ENCODE measurements at regions not wholly inside any gene's neighbourhood (a gene's known extent, or its start where the extent isn't known, plus 50 kb on each side); places are given as distances from the start of the nearest gene placed in this dataset.
"Not testable (repeated sequence)": the region's sequence is repeated elsewhere in the genome, so short reads cannot be mapped to it uniquely, and the experiment has no call there.

DNA sequence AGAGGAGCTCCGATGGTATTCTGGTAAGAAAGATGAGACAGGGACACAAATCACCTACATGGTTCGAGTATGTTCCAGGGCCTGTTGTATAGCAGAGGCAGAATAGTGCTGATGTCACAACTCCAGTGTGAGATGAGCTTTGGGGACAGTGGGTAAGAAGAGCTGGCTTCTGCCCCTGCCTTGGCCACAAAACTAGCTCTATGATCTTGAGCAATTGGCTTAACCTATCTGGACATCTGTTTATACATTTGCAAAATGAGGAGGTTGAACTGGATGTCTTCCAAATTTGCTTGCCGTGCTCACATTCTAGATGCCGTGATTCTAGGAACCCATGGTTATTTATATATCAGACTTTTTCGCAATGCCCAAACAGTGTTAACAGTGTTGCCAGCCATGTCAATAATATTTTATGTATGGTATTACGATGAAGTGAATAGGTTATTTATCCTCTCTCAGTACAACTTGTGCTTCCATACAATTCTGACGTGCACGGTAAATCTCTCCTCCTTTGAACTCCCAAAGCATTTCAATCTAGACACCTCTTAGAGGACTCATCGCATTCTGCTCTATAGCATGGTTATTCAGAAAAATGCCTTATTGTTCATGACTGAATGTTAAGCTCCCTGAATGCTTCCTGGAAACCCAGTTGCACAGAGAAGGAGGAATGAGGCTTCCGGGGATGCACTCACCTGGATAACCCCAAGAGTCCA lies 316.0 kb downstream of the FOXO1 start:
- no peak for DNase-seq

DNA sequence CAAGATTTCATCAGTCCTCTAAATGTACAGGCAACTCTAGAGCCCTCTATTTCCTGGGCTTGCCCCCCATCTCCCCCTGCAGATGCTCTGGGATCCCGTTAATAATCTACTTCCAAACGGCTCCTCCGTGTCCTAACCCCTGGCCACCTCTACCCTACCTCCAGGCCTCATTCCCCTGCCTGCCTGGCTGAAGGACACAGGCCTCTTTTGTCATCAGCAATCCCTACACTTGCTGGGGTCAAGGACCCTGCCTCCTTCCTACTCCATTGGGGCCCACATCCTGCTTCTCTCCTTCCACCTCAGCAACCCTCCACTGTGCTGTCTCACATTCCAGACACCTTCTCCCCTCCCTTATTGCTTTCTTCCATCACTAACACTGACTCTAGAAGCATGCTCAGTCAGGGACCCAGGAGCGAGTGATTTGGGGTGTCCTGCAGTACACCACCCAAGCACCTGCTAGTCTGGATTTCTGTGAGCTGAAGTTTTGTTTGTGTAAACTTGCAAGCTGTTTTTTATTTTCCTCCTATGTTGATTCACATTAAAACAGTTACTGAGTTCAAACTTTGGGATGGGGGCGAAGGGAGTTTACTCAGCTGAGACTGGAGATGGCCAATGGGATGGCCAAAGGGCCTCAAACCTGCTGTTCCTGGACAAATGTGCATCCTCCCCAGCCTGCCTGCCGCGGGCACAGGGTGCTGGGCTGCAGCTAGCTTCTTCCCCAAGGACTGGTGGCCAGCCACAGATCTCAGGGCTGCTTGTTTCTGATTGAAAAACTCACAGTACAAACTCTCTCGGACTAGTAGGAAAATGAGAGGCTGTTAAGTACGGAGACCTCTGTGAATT lies 314.7 kb downstream of the FOXO1 start:
- no peak for DNase-seq

DNA sequence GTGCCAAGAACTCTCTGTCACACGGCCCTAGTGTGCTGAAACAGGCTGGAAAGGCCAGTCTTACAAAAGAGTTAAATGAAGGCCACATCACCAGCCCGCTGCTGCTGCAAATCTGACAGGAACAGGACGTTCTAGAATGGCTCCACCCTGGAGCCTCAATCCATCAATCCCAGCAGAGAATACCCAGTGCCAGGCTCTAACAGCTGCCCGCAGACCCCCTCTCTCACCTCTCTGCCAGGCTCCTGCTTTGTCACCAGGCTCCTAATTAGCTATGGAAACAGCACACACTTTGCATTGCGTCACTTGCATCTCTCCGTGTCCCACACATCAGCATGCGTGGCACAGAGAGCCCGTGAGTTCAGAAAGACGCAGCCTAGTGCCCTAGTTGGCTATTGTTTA lies 314.1 kb downstream of the FOXO1 start:
- DNase-seq = no peak

DNA sequence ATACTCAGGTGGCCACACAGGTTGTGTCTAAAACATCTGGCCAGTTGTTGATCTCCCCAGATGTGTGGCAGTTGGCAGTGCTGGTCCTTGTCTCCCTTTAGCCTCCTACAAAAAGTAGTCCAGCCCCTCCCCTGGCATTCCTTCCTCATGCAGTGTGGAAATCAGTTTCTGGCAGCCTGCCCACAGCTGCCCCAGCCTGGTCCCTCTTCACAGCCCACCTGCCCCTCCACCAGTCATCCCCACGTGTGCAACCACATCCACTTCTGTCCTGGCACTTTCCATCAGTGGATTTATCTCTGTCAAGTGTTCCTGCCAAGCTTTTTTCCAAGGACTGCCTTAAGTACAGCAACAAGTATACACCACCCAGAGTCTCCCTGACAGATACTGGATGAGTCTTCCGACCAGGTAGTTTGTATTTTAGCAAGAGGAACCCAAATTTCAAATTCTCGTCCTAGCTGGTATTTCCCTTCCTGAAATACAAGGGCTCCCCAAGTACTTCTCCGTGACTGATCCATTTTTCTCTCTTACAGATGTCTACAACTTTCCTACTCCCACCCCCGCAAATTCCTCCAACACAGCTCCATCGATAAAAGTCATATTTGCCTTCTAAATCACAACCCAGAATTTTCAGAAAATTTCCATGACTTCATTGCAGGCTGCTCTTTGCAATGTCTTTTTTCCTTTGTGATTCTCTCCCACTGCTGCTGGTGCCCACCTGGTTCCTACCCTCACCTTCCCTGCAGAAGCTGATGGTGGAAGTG lies 313.5 kb downstream of the FOXO1 start:
- DNase-seq = no peak

DNA sequence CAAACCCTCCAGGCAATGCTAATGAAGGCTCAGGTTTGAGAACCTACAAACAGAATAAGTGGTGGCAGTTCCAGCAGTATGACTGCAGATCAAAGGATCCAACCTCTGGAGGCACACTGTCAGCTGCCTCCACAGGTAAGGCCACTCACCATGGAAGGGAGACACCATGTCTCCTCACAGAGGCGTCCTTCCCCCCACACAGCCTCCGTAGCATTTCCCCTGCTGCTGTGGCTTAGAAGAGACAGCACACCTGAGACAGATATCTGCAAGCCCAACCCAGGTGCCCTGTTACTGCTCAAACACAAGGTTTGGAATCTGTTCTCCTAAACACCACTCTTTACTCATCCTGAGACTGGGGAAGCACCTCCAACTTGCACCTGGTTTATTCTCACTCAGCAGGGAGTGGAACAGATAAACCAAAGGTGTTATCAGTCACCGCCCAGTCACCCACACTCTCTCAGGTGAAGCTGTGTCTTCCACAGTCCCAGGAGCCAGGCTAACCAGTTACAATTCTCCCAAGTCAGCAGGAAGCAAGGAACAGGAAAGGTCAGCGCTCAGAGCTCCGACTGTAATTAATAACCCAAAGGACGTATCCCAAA lies 311.2 kb downstream of the FOXO1 start:
- no peak for DNase-seq

DNA sequence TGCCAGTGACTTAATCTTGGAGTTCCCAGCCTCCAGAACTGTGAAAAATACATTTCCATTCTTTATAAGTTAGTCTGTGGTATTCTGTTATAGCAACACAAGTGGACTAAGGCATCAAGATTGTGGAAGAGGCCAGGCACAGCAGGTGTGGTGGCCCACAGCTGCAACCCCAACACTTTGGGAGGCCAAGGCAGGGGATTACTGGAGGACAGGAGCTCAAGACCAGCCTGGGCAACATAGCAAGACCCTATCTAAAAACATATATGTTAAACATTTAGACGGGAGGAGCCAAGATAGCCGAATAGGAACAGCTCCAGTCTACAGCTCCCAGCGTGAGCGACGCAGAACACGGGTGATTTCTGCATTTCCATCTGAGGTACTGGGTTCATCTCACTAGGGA lies 310.4 kb downstream of the FOXO1 start:
- no peak for DNase-seq

DNA sequence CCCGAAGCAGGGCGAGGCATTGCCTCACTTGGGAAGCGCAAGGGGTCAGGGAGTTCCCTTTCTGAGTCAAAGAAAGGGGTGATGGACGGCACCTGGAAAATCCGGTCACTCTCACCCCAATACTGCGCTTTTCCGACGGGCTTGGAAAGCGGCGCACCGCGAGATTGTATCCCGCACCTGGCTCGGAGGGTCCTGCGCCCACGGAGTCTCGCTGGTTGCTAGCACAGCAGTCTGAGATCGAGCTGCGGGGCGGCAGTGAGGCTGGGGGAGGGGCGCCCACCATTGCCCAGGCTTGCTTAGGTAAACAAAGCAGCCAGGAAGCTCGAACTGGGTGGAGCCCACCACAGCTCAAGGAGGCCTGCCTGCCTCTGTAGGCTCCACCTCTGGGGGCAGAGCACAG lies 310.0 kb downstream of the FOXO1 start:
- not testable (repeated sequence) for DNase-seq

DNA sequence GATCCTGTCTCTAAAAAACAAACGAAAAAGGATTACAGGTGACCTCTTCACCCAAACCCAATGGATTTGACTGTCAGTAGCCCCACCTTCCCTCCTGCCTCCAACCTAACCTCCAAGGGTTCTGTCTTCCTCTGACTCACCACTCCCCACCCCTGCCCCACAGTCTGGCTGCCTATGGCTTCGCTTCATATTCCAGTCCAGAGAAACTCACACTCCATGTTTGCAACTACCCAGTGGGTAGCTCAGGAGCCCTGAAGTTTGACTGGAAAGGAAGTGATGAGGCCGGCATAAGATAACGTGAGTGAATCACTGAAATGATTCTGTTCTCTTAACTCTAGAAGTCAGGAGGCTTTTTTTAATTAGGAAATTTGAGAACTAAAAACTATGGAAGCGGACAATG lies 303.9 kb downstream of the FOXO1 start:
- no peak for DNase-seq

DNA sequence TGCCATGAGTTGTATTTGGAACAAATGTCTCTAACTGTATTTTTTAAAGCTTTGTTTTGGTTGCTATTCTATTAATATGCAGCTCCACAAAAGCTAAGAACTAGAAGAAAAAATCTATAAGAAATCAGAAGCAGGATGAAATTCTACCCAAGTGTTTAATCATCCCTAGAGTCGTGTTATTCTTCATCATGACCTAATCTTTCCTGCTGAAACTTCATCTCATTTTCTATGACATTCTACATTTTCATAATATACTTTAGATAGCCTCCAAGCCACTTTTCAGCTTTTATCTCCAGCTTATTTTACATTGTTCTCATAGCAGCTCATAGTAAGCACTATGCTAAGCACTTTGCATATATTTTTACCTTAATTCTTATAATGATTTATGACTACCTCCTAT lies 302.8 kb downstream of the FOXO1 start:
- DNase-seq = no peak

DNA sequence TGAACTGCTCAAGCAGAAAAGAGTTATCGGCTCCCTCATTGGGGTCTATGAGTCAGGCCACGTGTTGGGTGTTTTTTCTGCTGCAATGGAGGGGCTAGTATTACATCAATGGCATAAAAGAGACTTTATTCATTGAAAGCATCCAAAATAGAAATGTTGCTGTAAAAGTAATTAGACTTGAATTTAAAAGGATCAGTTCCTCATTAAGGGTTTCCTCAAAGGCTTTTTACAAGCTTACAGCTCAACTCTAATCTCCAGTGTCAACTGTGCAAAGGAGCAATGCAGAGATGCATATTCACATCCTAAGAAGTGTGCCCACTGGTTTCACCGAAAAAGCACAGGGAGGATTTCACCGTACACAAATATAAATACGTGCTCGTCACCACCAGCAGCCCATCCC lies 300.3 kb downstream of the FOXO1 start:
- DNase-seq = no peak

DNA sequence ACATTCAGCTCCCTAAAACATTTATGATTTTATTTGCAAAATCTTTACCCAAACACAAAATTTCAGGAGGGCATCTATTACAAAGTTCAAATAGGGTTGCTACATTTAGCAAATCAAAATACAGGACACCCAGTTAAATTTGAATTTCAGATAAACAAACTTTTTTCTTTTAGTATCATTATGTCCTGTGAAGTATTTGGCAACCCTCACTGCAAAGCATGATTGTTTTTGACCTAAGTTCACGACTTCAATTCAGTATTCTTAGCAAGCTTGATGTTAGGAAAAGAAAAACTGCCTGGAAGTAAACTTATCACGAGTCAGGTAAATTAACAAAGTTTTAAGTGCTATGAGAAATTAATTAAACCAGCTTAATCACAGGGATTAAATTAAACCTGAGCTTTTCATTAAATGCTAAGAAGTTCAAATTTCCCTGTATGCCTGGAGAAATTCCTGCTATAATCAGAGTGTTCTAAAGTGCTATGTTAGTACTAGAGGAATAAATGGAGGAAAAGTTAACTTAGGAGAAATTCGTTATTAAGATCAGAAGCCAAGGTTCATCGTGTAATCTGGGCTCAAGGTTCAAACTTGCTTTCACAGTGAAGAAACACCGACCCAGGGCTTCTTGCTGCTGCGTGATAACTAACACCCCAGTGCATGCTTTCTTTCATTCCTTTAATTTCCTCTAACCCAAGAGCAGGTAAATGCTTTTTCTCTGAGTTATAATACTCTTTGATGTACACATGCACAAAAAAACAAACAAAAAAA lies 298.1 kb downstream of the FOXO1 start:
- DNase-seq = no peak

DNA sequence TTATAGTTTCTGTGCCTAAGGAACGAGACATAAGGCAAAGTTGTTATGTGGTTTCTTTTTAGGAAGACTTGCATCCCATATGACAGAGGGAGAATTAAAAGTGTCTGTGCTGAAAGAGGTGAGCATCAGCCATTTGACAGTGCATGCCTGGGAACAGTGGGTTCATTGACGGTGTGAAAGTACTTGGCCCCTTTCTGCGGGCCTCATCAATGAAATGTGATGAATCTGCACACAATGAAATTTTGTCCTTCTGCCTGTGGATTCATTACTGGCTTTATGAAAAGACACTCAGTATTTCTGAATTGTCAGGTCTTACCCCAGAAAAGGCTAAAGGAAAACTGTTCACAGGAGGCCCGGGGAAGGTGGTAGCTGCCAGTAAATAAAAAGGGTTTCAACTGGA lies 295.8 kb downstream of the FOXO1 start:
- DNase-seq = no peak

DNA sequence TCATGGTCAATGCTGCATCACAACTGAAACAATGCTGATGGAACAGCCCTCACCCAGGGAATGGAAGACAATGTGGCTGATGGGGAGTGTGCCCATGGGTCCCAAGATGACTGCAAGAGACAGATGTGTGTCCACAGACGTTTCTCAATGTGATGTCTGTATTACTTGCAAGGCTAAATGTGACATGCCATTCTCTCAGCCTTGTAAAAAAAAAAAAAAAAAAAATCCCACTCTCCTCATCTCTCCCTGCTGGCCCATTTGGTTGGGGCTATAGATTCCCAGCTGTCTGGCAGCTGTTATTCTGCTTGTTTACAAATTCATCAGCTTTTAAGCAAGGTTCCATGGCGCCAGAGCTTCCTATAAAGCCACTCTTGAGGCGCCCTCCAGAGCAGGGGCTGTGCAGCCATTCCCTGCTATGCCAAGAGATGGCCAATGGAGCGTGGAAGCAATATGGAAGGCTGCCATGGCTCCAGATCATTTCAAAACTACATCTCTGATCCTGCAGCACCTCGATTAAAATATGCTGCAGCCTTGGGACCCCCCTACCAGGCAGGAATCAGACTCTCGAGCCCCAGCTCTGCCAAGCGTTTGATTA lies 294.8 kb downstream of the FOXO1 start:
- no peak for DNase-seq

DNA sequence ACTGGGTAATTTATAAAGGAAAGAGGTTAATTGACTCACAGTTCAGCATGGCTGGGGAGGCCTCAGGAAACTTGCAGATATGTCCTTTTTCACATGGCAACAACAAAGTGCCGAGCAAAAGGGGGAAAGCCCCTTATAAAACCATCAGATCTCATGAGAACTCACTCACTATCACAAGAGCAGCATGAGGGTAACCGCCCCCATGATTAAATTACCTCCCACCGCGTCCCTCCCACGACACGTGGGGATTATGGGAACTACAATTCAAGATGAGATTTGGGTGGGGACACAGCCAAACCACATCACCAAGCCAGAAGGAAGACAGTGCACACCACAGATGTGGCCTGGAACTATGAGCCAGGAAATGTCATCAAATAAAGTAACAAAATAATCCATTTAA lies 292.8 kb downstream of the FOXO1 start:
- not testable (repeated sequence) for DNase-seq

DNA sequence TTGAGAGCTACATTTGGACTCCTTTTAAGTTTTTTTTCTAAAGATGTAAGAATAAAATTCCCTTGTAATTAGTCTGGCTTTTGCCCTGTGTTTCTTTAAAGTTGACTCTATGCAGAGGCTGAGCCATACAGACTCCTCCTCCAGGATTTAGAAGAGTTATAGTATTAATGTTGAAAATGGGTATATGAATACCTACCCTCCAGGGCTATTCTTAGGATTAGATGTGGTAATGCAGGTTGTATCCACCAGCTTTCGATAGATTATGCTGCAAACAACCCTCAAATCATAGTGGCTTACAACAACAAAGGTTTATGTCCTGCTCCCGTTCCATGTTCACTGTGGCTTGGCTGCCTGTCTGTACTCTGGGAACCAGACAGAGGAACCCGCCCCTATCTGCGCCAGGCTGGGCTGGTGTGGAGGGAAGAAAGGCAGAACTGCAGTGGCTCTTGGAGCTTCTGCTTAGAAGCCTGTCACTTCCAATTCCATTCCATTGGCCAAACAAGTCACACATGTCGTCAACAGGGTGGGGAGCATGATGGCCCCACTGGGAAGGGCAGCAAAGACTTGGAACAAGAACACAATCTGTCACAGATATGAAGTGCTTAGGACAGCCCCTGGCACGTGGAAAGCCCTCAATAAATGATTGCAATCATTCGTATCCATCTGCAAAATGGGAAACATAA lies 290.8 kb downstream of the FOXO1 start:
- no peak for DNase-seq

DNA sequence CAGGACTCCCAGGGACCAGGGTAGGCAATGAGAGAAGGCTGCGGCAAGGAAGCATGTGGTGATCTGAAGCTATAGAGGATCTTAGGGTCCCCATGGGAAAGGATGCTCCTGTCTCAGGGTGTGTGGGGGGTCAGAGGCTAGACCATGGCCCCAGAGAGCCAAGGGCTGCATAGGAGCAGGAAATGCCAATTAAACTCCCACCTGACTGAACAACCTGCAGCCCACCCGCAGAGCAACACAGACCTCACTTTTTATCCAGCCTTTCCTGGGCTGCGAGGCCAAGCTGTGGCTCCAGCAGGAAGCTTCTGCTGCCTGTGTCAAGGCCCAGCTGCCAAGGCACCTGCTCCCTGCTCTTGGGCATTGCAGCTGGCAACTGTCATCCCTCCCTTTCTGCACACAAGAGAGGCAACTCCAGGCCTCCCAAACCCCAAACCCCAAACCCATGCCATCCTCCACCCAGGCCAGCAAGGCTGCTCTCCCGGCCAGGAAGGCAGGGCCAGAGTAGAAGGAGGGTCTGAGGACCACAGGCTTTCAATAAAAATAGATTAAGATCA lies 290.1 kb downstream of the FOXO1 start:
- DNase-seq = no peak

DNA sequence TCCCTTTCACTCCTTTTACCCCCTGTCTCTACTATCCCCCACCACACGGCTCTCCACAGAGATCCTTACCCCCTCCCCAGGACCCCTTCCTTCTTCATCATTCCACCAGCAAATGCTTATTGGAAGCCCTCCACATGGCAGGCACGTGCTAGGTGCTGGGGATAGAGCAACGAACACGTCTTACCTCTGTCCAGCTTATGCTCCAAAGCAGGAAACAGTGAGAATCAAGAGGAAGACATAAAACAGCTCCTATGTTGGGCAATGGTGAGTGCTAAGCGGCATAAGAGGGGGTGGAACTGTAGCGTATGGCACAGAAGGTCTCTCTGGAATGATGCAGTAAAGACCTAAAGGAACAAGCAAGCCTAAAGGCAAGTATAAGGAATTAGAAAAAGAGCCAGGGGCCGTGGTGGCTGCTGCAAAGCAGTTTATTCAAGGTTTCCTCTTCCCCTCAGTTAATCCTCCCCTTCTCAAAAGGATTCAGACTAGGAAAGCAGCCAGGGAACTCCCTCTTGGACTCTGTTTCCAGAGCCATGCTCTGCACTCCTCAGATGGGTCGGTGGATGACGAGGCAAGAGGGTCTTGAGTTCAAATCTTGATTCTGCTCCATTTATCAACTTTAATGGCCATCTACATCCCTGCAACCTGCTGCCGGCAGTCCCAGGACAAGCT lies 289.4 kb downstream of the FOXO1 start:
- DNase-seq = no peak

DNA sequence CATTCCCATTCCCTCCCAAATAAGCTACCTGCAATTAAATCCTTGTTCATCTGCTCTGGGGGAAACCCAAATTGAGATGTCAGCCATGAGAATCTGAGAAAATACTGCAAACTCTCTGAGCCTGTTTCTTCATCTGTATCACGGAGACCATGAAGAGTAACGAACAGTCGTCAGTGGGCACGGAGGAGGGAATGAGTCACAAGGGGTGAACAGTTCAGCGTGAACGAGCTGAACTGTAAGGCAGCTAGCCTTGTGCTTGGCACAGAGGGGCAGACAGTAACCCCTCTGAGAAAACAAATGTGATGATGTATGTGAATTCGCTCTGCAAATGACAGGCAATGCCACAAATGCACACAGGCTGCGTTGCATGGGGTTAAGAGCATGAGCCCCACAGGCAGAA lies 288.7 kb downstream of the FOXO1 start:
- no peak for DNase-seq

DNA sequence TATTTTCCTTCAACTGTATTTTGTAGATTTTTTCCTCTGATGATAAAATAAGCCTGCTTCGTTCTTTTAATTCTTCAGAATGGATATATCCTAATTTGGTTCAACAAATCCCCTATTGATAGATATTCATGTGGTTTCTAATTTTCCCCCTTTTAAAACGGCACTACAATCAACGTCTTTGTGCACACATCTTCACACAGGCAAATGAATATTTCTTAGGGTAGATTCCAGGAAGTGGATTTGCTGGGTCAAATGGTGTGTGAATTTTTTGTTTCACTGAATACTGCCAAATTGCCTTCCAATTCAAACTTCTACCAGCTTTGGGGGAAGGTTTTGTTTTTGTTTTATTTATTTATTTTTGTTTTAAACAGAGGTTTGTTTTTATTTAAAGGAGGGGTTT lies 287.2 kb downstream of the FOXO1 start:
- no peak for DNase-seq

DNA sequence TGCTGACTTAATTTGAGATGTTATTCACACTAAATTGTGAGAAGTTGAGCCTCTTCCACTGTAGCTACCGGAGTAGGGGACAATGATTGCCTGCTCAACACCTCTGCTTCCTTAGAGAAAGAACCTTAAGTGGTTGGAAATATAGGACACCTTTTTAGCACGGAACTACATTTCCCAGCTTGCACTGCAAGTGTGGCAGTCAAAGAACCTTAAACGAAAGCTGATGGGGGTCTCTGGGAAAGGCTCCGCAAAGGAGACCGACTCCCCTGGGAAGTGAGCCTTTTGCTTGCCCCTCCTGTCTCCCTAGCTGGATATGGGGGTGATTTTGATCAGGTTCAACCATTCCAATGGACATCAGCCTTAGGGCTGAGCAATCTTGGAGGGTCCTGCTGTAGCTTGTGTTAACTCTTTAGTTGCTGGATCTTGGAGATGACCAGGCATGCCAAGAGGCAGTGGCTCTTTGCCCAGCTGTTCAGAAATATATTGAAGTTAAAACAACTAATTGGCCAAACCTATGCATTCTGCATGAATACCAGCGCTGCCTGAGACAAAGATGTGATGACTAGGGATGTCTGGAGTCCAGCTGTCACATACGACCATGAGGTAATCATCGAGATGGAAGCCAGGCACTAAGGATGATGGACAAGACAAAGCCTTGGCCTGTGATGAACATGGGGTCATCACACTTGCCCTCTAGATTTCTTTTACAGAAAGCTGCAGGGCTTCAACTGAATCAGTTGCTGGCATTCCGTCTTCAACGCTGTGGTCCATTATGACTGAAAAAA lies 286.5 kb downstream of the FOXO1 start:
- no peak for DNase-seq
